ENCODE measurements at regions not wholly inside any gene's neighbourhood (a gene's known extent, or its start where the extent isn't known, plus 50 kb on each side); places are given as distances from the start of the nearest gene placed in this dataset.

GRCh38 chr5:104646416-104646815 is 1083.8 kb upstream of the NUDT12 start:
- H3K4me2 ChIP-seq (ENCODE audit: insufficient read depth, insufficient read length, low read length), result no peak overlapping the region
- no peak overlapping the region for H2BK20ac ChIP-seq (ENCODE audit: low read depth, low read length, poor library complexity, severe bottlenecking)
- H3K27ac Mint-ChIP-seq, result no peak overlapping the region
- H2AK5ac ChIP-seq (ENCODE audit: insufficient read length, low read length), result no peak overlapping the region
- H3K36me3 Mint-ChIP-seq (ENCODE audit: insufficient read depth in 1 of 3, low read depth in 3 of 3), result no peaks in the 10 kb centered on the region
- H2BK15ac ChIP-seq (ENCODE audit: low read depth, low read length), result no peak overlapping the region
- no peak overlapping the region for H2AFZ ChIP-seq (ENCODE audit: low read length)
- H4K20me1 ChIP-seq (ENCODE audit: control insufficient read depth, insufficient read depth, insufficient read length), result no peaks in the 10 kb centered on the region
- H2BK12ac ChIP-seq (ENCODE audit: insufficient read length, low read depth, low read length), result no peak overlapping the region
- H4K8ac ChIP-seq (replicated peaks; ENCODE audit: insufficient read length, low read depth, low read length), result no peak overlapping the region
- no peak overlapping the region for H2BK120ac ChIP-seq (ENCODE audit: low read depth, low read length, poor library complexity, severe bottlenecking)
- H3K56ac ChIP-seq (ENCODE audit: insufficient read length, low read depth, low read length), result no peak overlapping the region
- H3K27me3 Mint-ChIP-seq (ENCODE audit: low read depth), result peaks cover 74% of the 10 kb centered on the region
- H3K79me1 ChIP-seq (ENCODE audit: insufficient read depth, low read depth, low read length, poor library complexity, severe bottlenecking), result no peaks in the 10 kb centered on the region
- H2BK5ac ChIP-seq (ENCODE audit: insufficient read length, low read length), result no peak overlapping the region
- H3T11ph ChIP-seq (ENCODE audit: low read length), result no peak overlapping the region
- no peak overlapping the region for H3K14ac ChIP-seq (ENCODE audit: insufficient read depth, low read length)
- H3K23ac ChIP-seq (ENCODE audit: insufficient read length, low read depth, low read length), result no peak overlapping the region
- no peaks in the 10 kb centered on the region; a peak in 2 of 5 replicates for H3K9me3 Mint-ChIP-seq
- WGBS (ENCODE audit: extremely low coverage, insufficient read length, low lambda C conversion rate), result no CpG with 5 or more reads among the region's 3 CpGs
- no peak for DNase-seq
- no peak overlapping the region for H3K18ac ChIP-seq (ENCODE audit: insufficient read length, low read depth, low read length)
- H3K23me2 ChIP-seq (ENCODE audit: insufficient read length, low read depth, low read length, poor library complexity, severe bottlenecking), result no peaks in the 10 kb centered on the region
- H3K27me3 ChIP-seq (ENCODE audit: insufficient read depth, low read length), result peaks cover 5% of the 10 kb centered on the region; the same call in 1 of the 2 replicates
- H3K79me2 ChIP-seq (ENCODE audit: insufficient read depth, low read length), result no peaks in the 10 kb centered on the region
- no peak for TF ChIP-seq CTCF (conservative IDR thresholded peaks at IDR 0.05)
- H3K4me1 ChIP-seq (ENCODE audit: insufficient read depth, low read length), result no peaks in the 10 kb centered on the region
- peaks cover 9 to 11% of the 10 kb centered on the region in 2 experiments for H3K4me1 Mint-ChIP-seq
- no peaks in the 10 kb centered on the region for H3K9me3 ChIP-seq (ENCODE audit: control insufficient read depth, low read depth, low read length)
- no peak overlapping the region for H4K5ac ChIP-seq (ENCODE audit: insufficient read length, low read depth, low read length)
- no peak overlapping the region for H3K27ac ChIP-seq (ENCODE audit: insufficient read length, low read depth, low read length)
- no peak overlapping the region for H3K9ac ChIP-seq (ENCODE audit: extremely low read depth, insufficient read length, low read length)
- no peak overlapping the region for H3K4me3 Mint-ChIP-seq
- no peak overlapping the region for H3K4ac ChIP-seq (ENCODE audit: low read depth, low read length)
- no peak overlapping the region for H4K91ac ChIP-seq (ENCODE audit: insufficient read length, low read depth, low read length)
